Hepatocyte (in vitro differentiated cells): ENCODE measurements at regions not wholly inside any gene's neighbourhood (a gene's known extent, or its start where the extent isn't known, plus 50 kb on each side); places are given as distances from the start of the nearest gene placed in this dataset.

Source experiments
- DNase-seq: peaks from one replicate; pipeline ENCODE4 v3.0.0-alpha.2; 2016; ENCODE audit warnings: low spot score
- H2AFZ ChIP-seq: fragments of 200-600 bp; sonication (generic); 2 replicates; pipeline ENCODE4 v1.6.0; 2016; ENCODE audit warnings: antibody characterized with exemption, mild to moderate bottlenecking
- H3K27ac ChIP-seq: fragments of 200-600 bp; sonication (generic); 2 replicates; pipeline ENCODE4 v1.5.1; 2016; ENCODE audit warnings: mild to moderate bottlenecking
- H3K27me3 ChIP-seq: fragments of 200-600 bp; sonication (generic); 2 replicates; pipeline ENCODE4 v1.6.1; 2016
- H3K36me3 ChIP-seq: fragments of 200-600 bp; sonication (generic); replicated peaks from 2 replicates; pipeline ENCODE4 v1.5.1; 2016; ENCODE audit warnings: low read depth; ENCODE audit not compliant: insufficient read depth
- H3K4me1 ChIP-seq: fragments of 200-600 bp; sonication (generic); 2 replicates; pipeline ENCODE4 v1.5.1; 2016; ENCODE audit warnings: mild to moderate bottlenecking, moderate library complexity; ENCODE audit not compliant: insufficient read depth
- H3K4me2 ChIP-seq: fragments of 200-600 bp; sonication (generic); 2 replicates; pipeline ENCODE4 v1.6.0; 2016
- H3K4me3 ChIP-seq: fragments of 200-600 bp; sonication (generic); 2 replicates; pipeline ENCODE4 v1.5.1; 2016; ENCODE audit warnings: mild to moderate bottlenecking
- H3K79me2 ChIP-seq: fragments of 200-600 bp; sonication (generic); 2 replicates; pipeline ENCODE4 v1.6.0; 2017; ENCODE audit warnings: mild to moderate bottlenecking
- H3K9me2 ChIP-seq: fragments of 200-600 bp; sonication (generic); replicated peaks from 2 replicates; pipeline ENCODE4 v1.6.0; 2017; ENCODE audit warnings: mild to moderate bottlenecking; ENCODE audit not compliant: insufficient read depth
- H3K9me3 ChIP-seq: fragments of 200-600 bp; sonication (generic); 2 replicates; pipeline ENCODE4 v1.5.1; 2016; ENCODE audit warnings: low read depth, mild to moderate bottlenecking
- H4K20me1 ChIP-seq: fragments of 200-600 bp; sonication (generic); 2 replicates; pipeline ENCODE4 v1.6.0; 2016; ENCODE audit warnings: mild to moderate bottlenecking; ENCODE audit not compliant: insufficient read depth, poor library complexity, severe bottlenecking
- EZH2 ChIP-seq: fragments of 200-600 bp; sonication (generic); IDR thresholded peaks from 2 replicates; pipeline ENCODE4 v1.6.1; 2016; ENCODE audit warnings: antibody characterized with exemption, mild to moderate bottlenecking, borderline replicate concordance
- EZH2phosphoT487 ChIP-seq: fragments of 200-600 bp; sonication (generic); IDR thresholded peaks from one replicate; pipeline ENCODE4 v1.6.1; 2018; ENCODE audit warnings: antibody characterized with exemption, mild to moderate bottlenecking, low read depth, moderate library complexity; ENCODE audit not compliant: unreplicated experiment, severe bottlenecking
- WGBS: methylation state at CpG from one replicate; pipeline ENCODE4 v1.1.6; 2016; ENCODE audit warnings: low lambda C conversion rate; ENCODE audit errors: missing lambda C conversion rate; 5-methylcytosine and 5-hydroxymethylcytosine counted together
- TF ChIP-seq, protein P1 (sequence below): fragments of 200-600 bp; sonication (generic); IDR thresholded peaks from 2 replicates; pipeline ENCODE4 v1.5.1; 2016; ENCODE audit warnings: antibody characterized with exemption, mild to moderate bottlenecking; ENCODE audit not compliant: poor library complexity

DNA sequence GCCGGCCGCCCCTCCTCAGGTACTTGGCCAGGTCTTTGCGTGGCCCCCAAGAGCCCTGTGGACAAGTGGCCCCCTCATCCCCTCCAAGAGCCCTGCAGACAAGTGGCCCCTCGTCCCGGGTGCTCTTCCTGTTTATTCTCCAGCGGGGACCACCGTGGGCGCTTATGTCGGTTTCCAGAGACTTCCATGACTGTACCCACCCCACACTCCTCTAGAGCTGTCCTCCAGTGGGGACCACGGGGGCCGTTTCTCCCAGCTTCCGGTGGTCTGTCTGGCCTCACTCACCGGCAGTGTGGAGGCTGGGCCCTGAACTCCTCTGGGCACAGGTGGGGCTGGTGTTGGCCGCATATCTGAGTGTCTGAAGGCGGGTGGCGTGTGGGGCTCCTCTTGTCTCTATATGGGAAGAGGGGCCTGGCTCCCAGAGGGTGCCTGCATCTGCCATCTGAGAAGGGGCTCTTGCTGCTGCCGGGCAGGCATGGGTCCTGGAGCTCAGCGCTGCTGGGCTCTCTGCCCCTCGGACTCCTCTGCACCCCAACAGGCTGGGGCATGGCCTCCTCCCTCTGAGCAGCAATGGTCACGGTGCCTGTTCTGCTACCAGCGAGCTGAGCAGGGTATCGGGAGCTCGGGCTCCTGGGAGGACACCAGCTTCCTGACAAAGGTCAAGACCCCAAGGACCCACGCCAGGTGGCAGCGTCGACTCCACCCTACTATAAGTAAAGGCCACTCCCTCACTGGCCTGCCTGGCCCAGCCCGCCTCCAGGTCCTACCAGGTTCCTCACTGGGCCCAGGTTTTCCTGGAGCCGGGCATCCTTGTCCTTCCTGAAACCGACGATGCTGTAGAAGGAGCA, 1264.3 kb downstream of the BRD1 start:
- H3K27ac ChIP-seq: no peak overlapping the region
- H3K27me3 ChIP-seq: no peaks in the 10 kb centered on the region
- H3K9me2 ChIP-seq: no peaks in the 10 kb centered on the region
- DNase-seq: no peak
- H4K20me1 ChIP-seq: no peaks in the 10 kb centered on the region
- no peak for TF ChIP-seq EZH2phosphoT487
- no peak for TF ChIP-seq EZH2
- TF ChIP-seq, protein P1, sequence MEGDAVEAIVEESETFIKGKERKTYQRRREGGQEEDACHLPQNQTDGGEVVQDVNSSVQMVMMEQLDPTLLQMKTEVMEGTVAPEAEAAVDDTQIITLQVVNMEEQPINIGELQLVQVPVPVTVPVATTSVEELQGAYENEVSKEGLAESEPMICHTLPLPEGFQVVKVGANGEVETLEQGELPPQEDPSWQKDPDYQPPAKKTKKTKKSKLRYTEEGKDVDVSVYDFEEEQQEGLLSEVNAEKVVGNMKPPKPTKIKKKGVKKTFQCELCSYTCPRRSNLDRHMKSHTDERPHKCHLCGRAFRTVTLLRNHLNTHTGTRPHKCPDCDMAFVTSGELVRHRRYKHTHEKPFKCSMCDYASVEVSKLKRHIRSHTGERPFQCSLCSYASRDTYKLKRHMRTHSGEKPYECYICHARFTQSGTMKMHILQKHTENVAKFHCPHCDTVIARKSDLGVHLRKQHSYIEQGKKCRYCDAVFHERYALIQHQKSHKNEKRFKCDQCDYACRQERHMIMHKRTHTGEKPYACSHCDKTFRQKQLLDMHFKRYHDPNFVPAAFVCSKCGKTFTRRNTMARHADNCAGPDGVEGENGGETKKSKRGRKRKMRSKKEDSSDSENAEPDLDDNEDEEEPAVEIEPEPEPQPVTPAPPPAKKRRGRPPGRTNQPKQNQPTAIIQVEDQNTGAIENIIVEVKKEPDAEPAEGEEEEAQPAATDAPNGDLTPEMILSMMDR: no peak
- H3K36me3 ChIP-seq: no peaks in the 10 kb centered on the region
- WGBS: 88% methylated on average over 30 of the region's 30 CpGs
- no peaks in the 10 kb centered on the region for H3K9me3 ChIP-seq
- no peak overlapping the region for H3K4me3 ChIP-seq
- no peak overlapping the region for H2AFZ ChIP-seq
- no peaks in the 10 kb centered on the region for H3K4me1 ChIP-seq
- no peaks in the 10 kb centered on the region for H3K79me2 ChIP-seq
- H3K4me2 ChIP-seq: no peak overlapping the region

DNA sequence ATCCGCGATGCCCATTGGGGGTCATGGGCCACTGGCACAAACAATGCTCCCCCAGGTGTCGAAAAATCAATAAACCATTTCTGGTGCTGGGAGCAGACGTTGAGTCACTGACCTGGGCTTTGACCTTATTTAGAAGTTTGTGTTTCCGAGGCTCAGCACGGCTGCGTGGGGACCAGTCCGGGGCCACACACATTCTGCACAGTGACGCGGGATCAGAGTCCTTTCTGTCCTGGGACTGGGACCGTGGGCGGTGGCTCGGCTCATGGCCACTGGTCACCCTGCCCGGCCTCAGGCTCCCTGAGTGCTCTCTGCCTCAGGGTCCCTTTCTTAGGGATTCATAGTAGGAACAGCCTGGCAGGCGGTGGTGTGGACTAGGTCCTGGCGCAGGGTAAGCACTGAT, 1266.0 kb downstream of the BRD1 start:
- Histone ChIP-seq H3K4me3 (no peak overlapping the region), H2AFZ (no peak overlapping the region), H3K4me1 (no peaks in the 10 kb centered on the region), H3K79me2 (no peaks in the 10 kb centered on the region), H3K27me3 (no peaks in the 10 kb centered on the region), H3K4me2 (no peak overlapping the region), H3K9me3 (no peaks in the 10 kb centered on the region), H3K27ac (no peak overlapping the region), H4K20me1 (no peaks in the 10 kb centered on the region), H3K9me2 (no peaks in the 10 kb centered on the region), H3K36me3 (no peaks in the 10 kb centered on the region)
- TF ChIP-seq, protein P1: no peak
- no peak for TF ChIP-seq EZH2
- TF ChIP-seq EZH2phosphoT487: no peak
- DNase-seq: no peak
- 81% methylated on average over 16 of the region's 16 CpGs for WGBS

- no peak overlapping the region for H3K4me2 ChIP-seq
- TF ChIP-seq, protein P1: no peak
- no peak for TF ChIP-seq EZH2phosphoT487
- TF ChIP-seq EZH2: no peak
- H3K79me2 ChIP-seq: no peaks in the 10 kb centered on the region
- no peak overlapping the region for H3K4me3 ChIP-seq
- no peaks in the 10 kb centered on the region for H3K36me3 ChIP-seq
- no peak overlapping the region for H3K27ac ChIP-seq
- no peaks in the 10 kb centered on the region for H3K9me2 ChIP-seq
- no peak overlapping the region for H2AFZ ChIP-seq
- H3K4me1 ChIP-seq: no peaks in the 10 kb centered on the region
- WGBS: 86% methylated on average over 5 of the region's 5 CpGs
- H3K9me3 ChIP-seq: no peaks in the 10 kb centered on the region
- H3K27me3 ChIP-seq: no peaks in the 10 kb centered on the region
- DNase-seq: no peak
- H4K20me1 ChIP-seq: no peaks in the 10 kb centered on the region
Observed at GRCh38 chr22:48560836-48561235, 1266.8 kb downstream of the BRD1 start.
